LNCAP (cell line): ENCODE measurements at regions not wholly inside any gene's neighbourhood (a gene's known extent, or its start where the extent isn't known, plus 50 kb on each side); places are given as distances from the start of the nearest gene placed in this dataset.

Experiments used
- TF ChIP-seq, protein P1 (sequence below): fragments of 450-650 bp; IDR thresholded peaks from 2 replicates; pipeline ENCODE4 v1.5.1; 2017; ENCODE audit warnings: mild to moderate bottlenecking

DNA sequence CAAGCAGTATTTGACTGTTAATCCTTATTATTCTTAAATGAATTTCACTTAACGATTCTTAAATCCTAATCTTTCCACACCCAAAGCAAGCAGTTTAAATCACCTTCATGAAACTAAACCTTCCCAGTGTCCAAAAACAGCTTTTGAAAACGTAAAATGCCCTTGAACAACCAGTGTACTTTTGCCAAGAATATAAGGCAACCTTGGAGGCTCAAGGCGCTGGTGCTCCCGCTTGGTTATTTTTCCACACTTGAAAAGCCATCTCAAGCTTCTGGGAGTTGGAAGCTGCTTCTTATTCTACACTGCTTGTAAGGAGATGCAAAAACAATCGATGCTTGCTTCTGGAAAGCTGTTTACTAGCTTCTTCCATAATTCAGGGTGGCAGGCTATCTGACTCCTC is 625.7 kb downstream of the HTR1B start:
- TF ChIP-seq, protein P1, sequence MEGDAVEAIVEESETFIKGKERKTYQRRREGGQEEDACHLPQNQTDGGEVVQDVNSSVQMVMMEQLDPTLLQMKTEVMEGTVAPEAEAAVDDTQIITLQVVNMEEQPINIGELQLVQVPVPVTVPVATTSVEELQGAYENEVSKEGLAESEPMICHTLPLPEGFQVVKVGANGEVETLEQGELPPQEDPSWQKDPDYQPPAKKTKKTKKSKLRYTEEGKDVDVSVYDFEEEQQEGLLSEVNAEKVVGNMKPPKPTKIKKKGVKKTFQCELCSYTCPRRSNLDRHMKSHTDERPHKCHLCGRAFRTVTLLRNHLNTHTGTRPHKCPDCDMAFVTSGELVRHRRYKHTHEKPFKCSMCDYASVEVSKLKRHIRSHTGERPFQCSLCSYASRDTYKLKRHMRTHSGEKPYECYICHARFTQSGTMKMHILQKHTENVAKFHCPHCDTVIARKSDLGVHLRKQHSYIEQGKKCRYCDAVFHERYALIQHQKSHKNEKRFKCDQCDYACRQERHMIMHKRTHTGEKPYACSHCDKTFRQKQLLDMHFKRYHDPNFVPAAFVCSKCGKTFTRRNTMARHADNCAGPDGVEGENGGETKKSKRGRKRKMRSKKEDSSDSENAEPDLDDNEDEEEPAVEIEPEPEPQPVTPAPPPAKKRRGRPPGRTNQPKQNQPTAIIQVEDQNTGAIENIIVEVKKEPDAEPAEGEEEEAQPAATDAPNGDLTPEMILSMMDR = no peak

DNA sequence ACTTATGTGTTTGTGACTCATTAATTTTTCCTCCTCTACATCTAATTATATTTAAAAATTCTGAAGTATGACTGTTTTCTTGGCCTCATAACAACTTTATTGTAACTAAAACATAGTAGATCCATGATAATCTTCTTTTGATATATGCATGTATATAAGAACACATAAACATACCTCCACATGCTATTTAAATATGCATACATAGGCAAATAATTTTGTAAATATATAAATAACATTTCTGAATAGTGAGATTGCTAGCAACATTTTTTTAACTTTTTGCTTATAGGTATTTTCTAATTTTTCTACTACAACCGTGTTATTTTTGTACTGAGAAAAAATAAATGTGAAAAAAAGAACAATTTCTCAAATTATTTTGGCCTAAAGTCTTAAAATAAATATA is 627.6 kb downstream of the HTR1B start:
- TF ChIP-seq, protein P1 = no peak

DNA sequence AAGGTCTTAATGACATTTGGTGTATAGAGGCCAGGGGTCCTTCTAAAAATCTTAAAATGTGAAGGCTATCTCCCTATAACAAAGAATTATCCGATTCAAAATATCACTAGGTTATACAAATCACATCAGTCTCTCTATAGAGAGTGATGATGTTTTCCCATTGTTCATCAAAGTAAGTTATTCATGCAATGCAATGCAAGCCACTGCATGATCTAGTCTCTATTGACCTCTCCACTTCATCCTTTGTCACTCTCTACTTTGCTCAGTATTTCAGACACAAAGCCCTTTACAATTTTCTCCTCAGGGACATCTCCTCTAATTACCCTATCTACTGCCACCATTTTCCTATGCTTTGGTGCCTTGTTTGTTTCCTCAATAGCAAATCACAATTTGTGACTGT is 628.0 kb downstream of the HTR1B start:
- TF ChIP-seq, protein P1 = no peak

DNA sequence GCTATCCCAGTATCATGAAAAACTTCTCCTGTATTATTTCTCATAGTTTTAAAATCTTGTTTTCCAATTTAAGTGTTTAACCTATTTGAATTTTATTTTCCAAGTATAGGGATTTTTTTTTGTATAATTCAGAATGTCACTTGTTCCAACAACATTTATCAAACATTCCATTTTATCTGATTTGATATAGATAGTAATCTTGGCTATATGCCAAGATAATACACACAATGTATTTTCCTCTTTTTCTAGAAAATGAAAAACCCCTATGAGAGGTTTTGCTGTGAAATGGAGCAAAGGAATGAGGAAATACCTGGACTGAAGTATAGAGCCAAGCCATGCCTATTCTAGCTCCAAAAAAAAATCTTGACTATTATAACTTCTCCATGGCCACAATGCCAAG is 628.9 kb downstream of the HTR1B start:
- TF ChIP-seq, protein P1 = no peak

DNA sequence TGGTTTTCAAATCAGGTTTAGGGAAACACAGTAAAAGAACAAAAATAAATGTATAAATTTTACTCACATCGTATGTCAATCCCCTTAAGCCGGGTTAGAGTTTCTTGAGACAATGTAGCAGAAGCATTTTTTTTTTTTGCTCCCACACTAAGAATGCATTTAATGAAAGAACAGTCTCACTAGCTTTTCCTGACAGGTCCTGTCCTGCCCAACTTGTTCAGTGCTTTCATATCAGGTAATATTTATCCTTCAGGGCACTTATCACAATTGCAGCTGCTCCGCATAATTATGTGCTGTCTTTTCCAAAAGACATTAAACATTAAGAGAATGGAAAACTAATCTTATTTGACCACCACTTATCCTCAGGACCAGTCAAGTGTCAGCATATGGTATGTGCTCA is 632.0 kb downstream of the HTR1B start:
- TF ChIP-seq, protein P1 = no peak

DNA sequence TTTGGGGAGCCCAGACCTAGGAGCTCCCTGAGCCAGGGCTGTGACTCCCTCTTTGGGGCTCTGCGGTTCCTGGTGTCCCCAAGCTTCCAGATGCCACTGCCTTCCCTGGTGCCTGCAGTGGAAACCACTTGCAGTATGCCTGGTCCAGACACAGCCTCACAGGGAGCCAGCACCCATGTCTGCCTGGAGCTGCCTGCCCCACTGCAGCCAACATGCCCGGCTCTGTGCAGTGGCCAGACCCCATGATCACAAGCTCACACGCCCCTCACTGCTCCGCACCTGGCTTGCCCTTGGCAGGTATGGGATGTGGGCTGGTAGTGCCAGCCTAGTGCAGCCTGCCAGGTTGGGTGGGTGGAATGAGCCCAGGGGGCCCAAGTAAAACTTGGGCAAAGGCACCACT is 644.8 kb downstream of the HTR1B start:
- TF ChIP-seq, protein P1 = no peak

DNA sequence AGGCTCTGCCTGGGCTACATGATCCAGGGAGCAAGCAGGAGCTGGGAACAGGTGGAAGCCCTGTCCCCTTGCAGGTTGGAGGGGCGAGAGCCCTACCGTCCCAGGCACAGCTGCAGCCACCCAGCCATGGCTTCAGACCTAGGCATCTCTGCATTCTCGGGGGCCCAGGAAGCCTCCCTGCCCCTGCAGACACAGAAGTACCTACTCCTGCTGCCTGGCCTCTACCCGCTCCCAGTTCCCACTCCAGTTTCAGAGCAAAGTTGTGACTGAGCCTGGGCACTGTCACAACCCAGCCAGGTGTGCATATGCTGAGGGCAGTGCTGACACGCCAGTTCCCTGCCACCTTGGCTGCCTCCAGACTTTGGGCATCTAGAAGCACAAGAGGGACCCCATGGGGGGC is 645.9 kb downstream of the HTR1B start:
- TF ChIP-seq, protein P1 = no peak
